Endometrial microvascular endothelial cells (primary cell): ENCODE measurements at regions not wholly inside any gene's neighbourhood (a gene's known extent, or its start where the extent isn't known, plus 50 kb on each side); places are given as distances from the start of the nearest gene placed in this dataset.
"Not testable (repeated sequence)": the region's sequence is repeated elsewhere in the genome, so short reads cannot be mapped to it uniquely, and the experiment has no call there.

Source experiments
- in situ Hi-C: cut with HindIII; loops from 2 replicates; pipeline ENCODE4 v1.10.0; 2017; ENCODE audit warnings: low sequenced_read_pairs, low pct_unique_long_range_greater_than_20kb; ENCODE audit errors: inconsistent ontology term

GRCh38 chr11:45399166-45399565 is 113.0 kb upstream of the SYT13 start:
- in situ Hi-C loops = no loop called here

DNA sequence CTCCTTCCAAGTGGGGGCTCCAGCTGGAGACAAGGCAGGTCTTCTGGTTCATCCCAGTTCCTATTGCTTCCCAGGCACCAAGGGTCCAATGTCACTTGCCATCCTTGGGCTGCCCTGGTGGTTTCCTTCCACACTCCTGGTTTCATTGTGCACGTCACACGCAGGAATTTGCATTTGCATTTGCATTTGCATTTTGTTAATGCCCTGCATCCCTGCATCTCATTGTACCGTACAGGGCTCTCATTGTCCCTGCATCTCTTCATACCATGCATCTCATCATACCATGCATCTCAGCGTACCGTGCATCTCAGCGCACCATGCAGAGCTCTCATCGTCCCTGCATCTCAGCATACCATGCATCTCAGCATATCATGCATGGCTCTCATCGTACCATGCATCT is 112.2 kb upstream of the SYT13 start:
- in situ Hi-C loops = no loop called here

- in situ Hi-C loops = no loop called here
Observed at GRCh38 chr11:45396394-45396793, 110.3 kb upstream of the SYT13 start.

- in situ Hi-C loops = no loop called here
Observed at GRCh38 chr11:45395947-45396346, 109.8 kb upstream of the SYT13 start.

DNA sequence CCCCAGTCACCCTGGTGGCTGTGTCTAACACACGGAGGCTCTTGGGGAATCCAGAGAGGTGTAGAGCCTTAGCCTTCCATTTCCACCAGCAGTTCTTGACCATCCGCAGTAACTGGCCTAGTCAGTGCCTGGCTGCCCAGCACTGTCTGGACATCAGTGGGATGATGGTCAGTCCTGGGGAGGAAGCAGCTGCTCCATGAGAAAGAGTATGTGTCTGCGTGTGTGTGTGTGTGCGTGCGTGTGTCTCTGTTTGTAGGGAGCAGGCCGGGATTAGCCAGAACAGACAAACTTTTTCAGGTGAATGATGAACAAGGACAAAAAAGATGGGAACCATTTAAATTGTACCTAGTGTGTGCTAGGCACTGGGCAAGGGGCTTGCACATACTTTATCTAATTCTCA is 109.3 kb upstream of the SYT13 start:
- in situ Hi-C loops = no loop called here

GRCh38 chr11:45394294-45395085 is 108.3 kb upstream of the SYT13 start:
- in situ Hi-C loops = no loop called here

GRCh38 chr11:45393826-45394225 is 107.7 kb upstream of the SYT13 start:
- in situ Hi-C loops = no loop called here

DNA sequence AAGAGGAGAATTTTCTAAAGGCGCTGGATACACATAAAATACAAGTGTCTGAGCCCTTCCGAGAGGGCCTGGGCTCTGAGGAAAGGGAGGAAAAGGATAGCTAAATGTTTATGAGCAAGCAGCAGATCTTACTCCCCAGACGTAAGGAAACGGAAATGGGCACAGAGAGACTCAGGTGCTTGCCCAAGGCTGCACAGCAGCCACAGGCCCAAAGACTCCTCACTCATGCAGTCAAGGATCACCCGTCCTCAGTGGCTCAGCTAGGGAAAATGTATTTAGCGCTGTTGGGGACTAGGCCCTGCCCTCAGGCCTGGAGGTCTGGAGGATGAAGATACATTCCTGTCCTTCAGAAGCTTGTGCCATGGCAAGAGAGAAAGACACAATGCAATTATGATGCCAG is 107.2 kb upstream of the SYT13 start:
- in situ Hi-C loops = no loop called here

DNA sequence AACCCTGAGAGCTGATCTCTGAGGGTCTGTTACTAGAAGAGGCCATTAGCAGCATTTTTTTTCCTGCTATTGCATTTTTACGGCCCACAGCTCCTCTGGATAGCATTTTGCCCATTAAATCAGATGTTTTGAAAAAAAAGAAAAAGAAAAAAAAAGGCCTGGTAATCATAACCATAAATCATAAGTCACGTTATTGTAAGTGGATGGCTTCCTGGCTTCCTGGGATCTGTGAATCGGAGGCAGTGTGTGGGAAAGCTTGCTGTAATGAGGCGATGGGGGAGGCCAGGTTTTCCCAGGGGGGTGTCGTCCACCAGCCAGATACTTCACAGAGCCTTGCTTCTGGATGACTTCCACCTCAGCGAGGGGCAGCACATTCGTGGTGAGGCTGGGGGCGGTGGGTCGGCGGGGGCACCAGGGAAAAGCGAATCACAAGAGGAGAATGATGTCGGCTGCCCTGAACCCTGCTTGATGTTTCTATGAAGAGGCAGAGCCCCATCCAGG is 106.5 kb upstream of the SYT13 start:
- in situ Hi-C loops = no loop called here

DNA sequence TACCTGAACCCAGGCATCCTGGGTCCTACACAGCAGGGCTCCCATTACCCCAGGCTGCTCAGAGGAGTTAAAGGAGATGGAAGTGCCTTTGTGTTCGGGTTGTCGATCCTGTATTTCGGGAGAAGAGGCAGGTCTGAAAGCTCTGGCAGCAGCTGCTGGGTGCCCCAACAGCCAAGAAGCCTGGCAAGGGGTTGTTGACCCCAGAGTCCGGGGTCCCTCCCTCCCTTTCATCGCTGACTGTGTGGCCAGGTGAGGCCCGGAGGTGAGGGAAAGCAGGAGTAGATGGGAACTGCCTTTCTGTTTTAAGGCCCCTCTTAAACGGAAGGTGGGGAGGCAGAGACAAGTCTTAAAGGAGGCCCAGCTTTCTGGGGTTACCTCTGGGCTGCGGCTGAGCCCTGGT is 106.0 kb upstream of the SYT13 start:
- in situ Hi-C loops = no loop called here

GRCh38 chr11:45391168-45391850 is 105.2 kb upstream of the SYT13 start:
- in situ Hi-C loops = no loop called here

GRCh38 chr11:45390407-45390806 is 104.3 kb upstream of the SYT13 start:
- in situ Hi-C loops = no loop called here

DNA sequence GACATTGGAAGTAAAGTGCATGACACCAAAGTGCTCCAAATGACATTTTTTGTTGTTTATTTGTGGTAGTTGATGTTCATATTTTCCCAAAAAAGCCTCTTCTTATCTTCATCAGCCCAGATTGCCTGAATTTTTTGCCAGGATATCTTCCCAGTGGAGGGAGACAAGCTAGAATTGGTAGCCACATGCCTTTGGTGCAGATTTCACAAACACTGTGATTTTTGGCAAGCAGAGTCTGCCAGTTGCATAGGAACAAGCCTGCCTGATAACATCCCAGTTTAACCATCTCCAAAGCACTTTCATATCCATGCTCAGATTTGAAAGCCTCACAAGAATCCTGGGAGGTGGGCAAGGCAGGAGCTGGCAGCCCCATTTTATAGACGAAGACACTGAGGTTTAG is 102.3 kb upstream of the SYT13 start:
- in situ Hi-C loops = no loop called here

GRCh38 chr11:45387885-45388284 is 101.7 kb upstream of the SYT13 start:
- in situ Hi-C loops = not testable (repeated sequence)

- in situ Hi-C loops = no loop called here
Observed at GRCh38 chr11:45386972-45387371, 100.8 kb upstream of the SYT13 start.

- in situ Hi-C loops = no loop called here
Observed at GRCh38 chr11:45385844-45386243, 99.7 kb upstream of the SYT13 start.

DNA sequence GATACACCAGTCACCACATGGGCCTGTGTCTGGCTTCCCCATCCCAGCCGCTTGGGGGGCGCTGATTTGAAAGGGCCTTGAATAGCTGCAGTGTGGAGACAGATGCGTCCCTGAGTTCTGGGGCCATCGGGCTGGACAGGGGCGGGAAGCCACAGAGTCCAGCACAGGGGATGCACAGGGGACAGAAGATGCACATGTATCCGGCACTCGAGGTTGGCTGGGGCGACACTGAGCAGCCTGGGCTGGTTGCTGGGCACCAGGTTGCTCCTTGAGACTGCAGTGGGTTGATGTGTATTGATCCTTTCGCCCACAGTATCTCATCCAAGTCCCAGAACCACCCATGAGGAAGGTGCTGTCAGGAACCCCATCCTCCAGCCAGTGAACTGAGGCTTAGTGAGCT is 99.3 kb upstream of the SYT13 start:
- in situ Hi-C loops = no loop called here

DNA sequence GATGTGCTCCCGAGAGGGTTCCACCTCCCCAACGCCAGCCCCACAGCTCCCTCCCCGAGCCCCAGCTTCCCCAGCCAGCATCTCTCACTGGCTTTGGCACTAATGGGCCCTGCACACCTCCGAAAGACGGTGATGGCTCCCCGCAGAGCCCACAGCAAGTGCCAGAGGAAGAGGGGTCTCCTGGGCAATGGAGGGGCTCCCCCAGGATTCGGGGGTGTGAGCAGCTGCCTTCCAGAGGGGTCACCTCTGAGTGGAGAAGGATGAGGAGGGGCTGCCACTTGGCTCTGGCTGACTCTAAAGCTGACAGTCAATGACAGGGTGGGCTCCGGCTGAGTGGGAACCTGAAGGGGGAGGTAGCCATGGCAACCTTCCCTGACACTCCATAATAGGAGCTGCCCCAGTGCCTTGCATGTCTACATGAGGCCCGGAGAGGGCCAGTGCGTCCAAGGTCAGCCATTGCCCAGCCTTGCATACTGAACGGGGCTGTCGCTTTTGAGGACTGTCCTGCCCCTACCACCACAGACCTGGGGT is 98.6 kb upstream of the SYT13 start:
- in situ Hi-C loops = no loop called here

- in situ Hi-C loops = no loop called here
Observed at GRCh38 chr11:45384016-45384415, 97.9 kb upstream of the SYT13 start.

GRCh38 chr11:45383224-45383623 is 97.1 kb upstream of the SYT13 start:
- in situ Hi-C loops = no loop called here
